ENCODE measurements at regions not wholly inside any gene's neighbourhood (a gene's known extent, or its start where the extent isn't known, plus 50 kb on each side); places are given as distances from the start of the nearest gene placed in this dataset.

DNA sequence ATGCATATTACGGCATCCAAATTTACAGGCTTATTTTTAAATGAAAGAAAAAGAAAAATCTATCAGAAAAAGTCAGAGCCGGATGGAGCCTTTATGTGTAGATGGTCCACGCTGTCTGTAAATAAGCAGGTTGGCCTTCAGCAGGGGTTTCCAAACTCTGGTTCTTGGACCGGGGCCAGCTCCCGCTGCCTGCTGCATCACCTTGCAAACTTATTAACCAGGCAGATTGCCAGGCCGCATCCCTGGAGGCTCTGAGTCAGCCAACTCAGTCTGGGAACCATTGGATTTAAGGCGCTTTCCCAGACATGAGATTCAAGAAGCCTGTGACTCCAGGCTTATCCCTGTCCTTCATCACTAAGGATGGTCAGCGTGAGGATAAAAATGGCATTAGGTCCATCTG, 212.4 kb downstream of the OPA1 start:
- TF ChIP-seq, protein P1, sequence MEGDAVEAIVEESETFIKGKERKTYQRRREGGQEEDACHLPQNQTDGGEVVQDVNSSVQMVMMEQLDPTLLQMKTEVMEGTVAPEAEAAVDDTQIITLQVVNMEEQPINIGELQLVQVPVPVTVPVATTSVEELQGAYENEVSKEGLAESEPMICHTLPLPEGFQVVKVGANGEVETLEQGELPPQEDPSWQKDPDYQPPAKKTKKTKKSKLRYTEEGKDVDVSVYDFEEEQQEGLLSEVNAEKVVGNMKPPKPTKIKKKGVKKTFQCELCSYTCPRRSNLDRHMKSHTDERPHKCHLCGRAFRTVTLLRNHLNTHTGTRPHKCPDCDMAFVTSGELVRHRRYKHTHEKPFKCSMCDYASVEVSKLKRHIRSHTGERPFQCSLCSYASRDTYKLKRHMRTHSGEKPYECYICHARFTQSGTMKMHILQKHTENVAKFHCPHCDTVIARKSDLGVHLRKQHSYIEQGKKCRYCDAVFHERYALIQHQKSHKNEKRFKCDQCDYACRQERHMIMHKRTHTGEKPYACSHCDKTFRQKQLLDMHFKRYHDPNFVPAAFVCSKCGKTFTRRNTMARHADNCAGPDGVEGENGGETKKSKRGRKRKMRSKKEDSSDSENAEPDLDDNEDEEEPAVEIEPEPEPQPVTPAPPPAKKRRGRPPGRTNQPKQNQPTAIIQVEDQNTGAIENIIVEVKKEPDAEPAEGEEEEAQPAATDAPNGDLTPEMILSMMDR (IDR thresholded peaks at IDR 0.05 in 8 of 11, conservative IDR thresholded peaks at IDR 0.05 in 3 of 11), result no peak
- TF ChIP-seq POLR2A (IDR thresholded peaks at IDR 0.05), result no peak
